HepG2 (cell line): ENCODE measurements at regions not wholly inside any gene's neighbourhood (a gene's known extent, or its start where the extent isn't known, plus 50 kb on each side); places are given as distances from the start of the nearest gene placed in this dataset.
A peak's percentile ranks its signal among the peaks of the same experiment; 100 is the strongest.

Source experiments
- ATAC-seq: fragments of 200-7000 bp; cut with Tn5 transposase; 3 replicates; pipeline ENCODE4 v1.9.1; 2020; ENCODE audit warnings: mild to moderate bottlenecking, moderate library complexity
- BruUV-seq: library from RNA; stranded (reverse); fragments of 400-500 nt; replicated peaks from 2 replicates; lab custom pipeline; 2021; lab: Mats Ljungman, UMichigan
- CTCF ChIA-PET: fragments of 300-600 bp; formaldehyde crosslinking; extraction: SDS; loops from one replicate; lab custom pipeline; 2021; ENCODE audit warnings: low total read pairs, inconsistent platforms, low intra/inter-chr PET ratio; lab: Yijun Ruan, JAX
- POLR2A ChIA-PET: fragments of 350-600 bp; sonication (Branson Sonifier 250); formaldehyde crosslinking; loops from one replicate; lab custom pipeline; 2020; ENCODE audit warnings: antibody characterized with exemption, inconsistent platforms; lab: Yijun Ruan, JAX
- DNase-seq: peaks from one replicate; pipeline ENCODE4 v3.0.0-alpha.2; 2015; ENCODE audit warnings: low spot score
- FAIRE-seq: peaks from 3 replicates; lab custom pipeline; 2011; peaks lifted over from hg19 to GRCh38; lab: Jason Lieb, UNC
- H2AFZ ChIP-seq: one replicate; pipeline ENCODE4 v1.6.1; 2011; ENCODE audit warnings: low read length, inconsistent platforms
- H3K27ac ChIP-seq: fragments of 300-600 bp; 3 replicates; pipeline ENCODE4 v1.8.0; 2011; ENCODE audit warnings: mixed run types, mild to moderate bottlenecking, mixed read lengths, low read length, inconsistent platforms; ENCODE audit not compliant: insufficient read depth; ENCODE audit errors: extremely low read length
- H3K27me3 ChIP-seq, 2 experiments: fragments of 200-600 bp in 1 of 2; 2 replicates in 1 of 2; 3 replicates in 1 of 2; pipeline versions ENCODE4 v1.6.0 to v1.8.0; 2011; ENCODE audit warnings: low read length in 2 of 2, mild to moderate bottlenecking in 2 of 2, moderate library complexity in 2 of 2, inconsistent platforms in 1 of 2; ENCODE audit not compliant: insufficient read depth in 2 of 2, control insufficient read depth in 1 of 2
- H3K36me3 ChIP-seq, 2 experiments: fragments of 200-600 bp in 1 of 2; replicated peaks in 1 of 2; 2 replicates in 1 of 2; 3 replicates in 1 of 2; pipeline versions ENCODE4 v1.5.1 to v1.8.0; 2011; ENCODE audit warnings: low read length in 2 of 2, inconsistent platforms in 1 of 2; ENCODE audit not compliant: insufficient read depth in 2 of 2, control insufficient read depth in 1 of 2
- H3K4me1 ChIP-seq: 2 replicates; pipeline ENCODE4 v1.5.1; 2012; ENCODE audit warnings: low read length, inconsistent platforms; ENCODE audit not compliant: insufficient read depth
- H3K4me2 ChIP-seq: 2 replicates; pipeline ENCODE4 v1.6.0; 2011; ENCODE audit warnings: low read depth, low read length, inconsistent platforms
- H3K4me3 ChIP-seq, 3 experiments: fragments of 200-600 bp in 1 of 3; sonication (generic), shearing (Covaris generic) in 1 of 3; replicated peaks in 1 of 3; 2 replicates each; pipeline ENCODE4 v1.5.1; 2011 to 2016; ENCODE audit warnings: low read length in 3 of 3, inconsistent platforms in 2 of 3, low read depth in 2 of 3, mild to moderate bottlenecking in 2 of 3, control low read depth in 1 of 3, mixed read lengths in 1 of 3; ENCODE audit not compliant: insufficient read depth in 1 of 3
- H3K79me2 ChIP-seq: one replicate; pipeline ENCODE4 v1.6.1; 2011; ENCODE audit warnings: low read length, inconsistent platforms; ENCODE audit not compliant: insufficient read depth
- H3K9ac ChIP-seq: 2 replicates; pipeline ENCODE4 v1.6.0; 2011; ENCODE audit warnings: mild to moderate bottlenecking, low read depth, low read length, inconsistent platforms; ENCODE audit not compliant: insufficient read depth
- H3K9me3 ChIP-seq: 2 replicates; pipeline ENCODE4 v1.5.1; 2012; ENCODE audit warnings: mild to moderate bottlenecking, low read length
- H4K20me1 ChIP-seq: 2 replicates; pipeline ENCODE4 v1.6.0; 2011; ENCODE audit warnings: inconsistent platforms, mild to moderate bottlenecking, low read length, moderate library complexity; ENCODE audit not compliant: insufficient read depth
- ATF4 ChIP-seq, 2 experiments: fragments of 450-650 bp in 1 of 2; sonication (generic) in 1 of 2; formaldehyde crosslinking; IDR thresholded peaks; 2 replicates each; pipeline versions ENCODE4 v1.5.0 to v1.8.0; 2020 to 2022; ENCODE audit warnings: mild to moderate bottlenecking in 1 of 2, missing genetic modification reagents in 1 of 2
- CSRNP2 ChIP-seq: sonication (generic); formaldehyde crosslinking; conservative IDR thresholded peaks from 2 replicates; pipeline ENCODE4 v1.8.0; 2022; ENCODE audit warnings: low read depth, missing genetic modification reagents
- CTCF ChIP-seq: sonication (generic); formaldehyde crosslinking; IDR thresholded peaks from 2 replicates; pipeline ENCODE4 v1.5.0; 2020; ENCODE audit warnings: mild to moderate bottlenecking, missing genetic modification reagents, moderate library complexity
- DRAP1 ChIP-seq: IDR thresholded peaks from 2 replicates; pipeline ENCODE4 v1.6.1; 2016; ENCODE audit warnings: missing genetic modification reagents, missing compliant biosample characterization
- E2F2 ChIP-seq: sonication (generic); formaldehyde crosslinking; IDR thresholded peaks from 2 replicates; pipeline ENCODE4 v1.4.0; 2020; ENCODE audit warnings: missing genetic modification reagents, borderline replicate concordance
- E2F5 ChIP-seq: sonication (generic); formaldehyde crosslinking; conservative IDR thresholded peaks from 2 replicates; pipeline ENCODE4 v1.4.0; 2020; ENCODE audit warnings: missing genetic modification reagents
- KAT2B ChIP-seq: fragments of 150-350 bp; IDR thresholded peaks from 2 replicates; pipeline ENCODE4 v1.6.1; 2014; ENCODE audit warnings: low read depth, low read length, borderline replicate concordance
- KDM4B ChIP-seq: sonication (generic); formaldehyde crosslinking; IDR thresholded peaks from 2 replicates; pipeline ENCODE4 v1.4.0; 2020; ENCODE audit warnings: missing genetic modification reagents
- RAD21 ChIP-seq: fragments of 450-650 bp; formaldehyde crosslinking; IDR thresholded peaks from 2 replicates; pipeline ENCODE4 v1.5.0; 2020; ENCODE audit warnings: mild to moderate bottlenecking
- SALL2 ChIP-seq: sonication (generic); formaldehyde crosslinking; IDR thresholded peaks from 2 replicates; pipeline ENCODE4 v1.8.1; 2023; ENCODE audit warnings: mild to moderate bottlenecking, missing genetic modification reagents, inconsistent platforms
- SMC3 ChIP-seq: IDR thresholded peaks from 2 replicates; pipeline ENCODE4 v1.6.1; 2011; ENCODE audit warnings: low read length, improper control_type of control experiment
- SOX6 ChIP-seq, 2 experiments: fragments of 450-650 bp in 1 of 2; sonication (generic) in 1 of 2; formaldehyde crosslinking in 1 of 2; IDR thresholded peaks; 2 replicates each; pipeline versions ENCODE4 v1.4.0 to v1.6.1; 2017 to 2020; ENCODE audit warnings: antibody characterized with exemption in 1 of 2, mild to moderate bottlenecking in 1 of 2, missing genetic modification reagents in 1 of 2
- TMF1 ChIP-seq: sonication (generic); formaldehyde crosslinking; IDR thresholded peaks from 2 replicates; pipeline ENCODE4 v1.8.1; 2022; ENCODE audit warnings: low read depth, missing genetic modification reagents
- ZNF12 ChIP-seq: sonication (generic); formaldehyde crosslinking; IDR thresholded peaks from 2 replicates; pipeline ENCODE4 v1.5.0; 2020; ENCODE audit warnings: missing genetic modification reagents
- ZNF362 ChIP-seq: sonication (generic); formaldehyde crosslinking; IDR thresholded peaks from 2 replicates; pipeline ENCODE4 v1.4.0; 2020; ENCODE audit warnings: missing genetic modification reagents, mild to moderate bottlenecking, borderline replicate concordance
- WGBS: methylation state at CpG from one replicate; pipeline ENCODE4 v1.1.6; 2017; ENCODE audit warnings: low lambda C conversion rate; 5-methylcytosine and 5-hydroxymethylcytosine counted together
- in situ Hi-C: cut with HindIII; loops from 2 replicates; pipeline ENCODE4 v1.10.0; 2017; ENCODE audit warnings: low pct_unique_long_range_greater_than_20kb; ENCODE audit not compliant: extremely low pct_ligation_motif_present
- intact Hi-C: fragments of 100-400 bp; cut with micrococcal nuclease; formaldehyde crosslinking; loops from one replicate; pipeline ENCODE4 v1.10.0; 2022; ENCODE audit not compliant: unreplicated experiment

GRCh38 chr5:147098233-147098790, 136.5 kb upstream of the STK32A start:
- H3K4me1 ChIP-seq = 0 out of 2 replicates have a peak, but pooled peaks cover 6% of the 10 kb centered on the region
- no peak overlapping the region for H3K9ac ChIP-seq
- peak; percentile 61 for ATAC-seq
- POLR2A ChIA-PET = interaction anchor here (1.2 to 1.4 kb wide), 2 partner anchors 71 to 90 kb away, joined by 3 to 7 read pairs; no protein-coding TSS in a partner anchor
- in situ Hi-C loops = loop anchor here (5.0 kb wide), 1 partner anchor 89 kb away; no protein-coding TSS in a partner anchor
- DNase-seq = peak; percentile 33
- no peak overlapping the region for H3K27ac ChIP-seq
- no peaks in the 10 kb centered on the region for H3K9me3 ChIP-seq
- no TSS peak for BruUV-seq
- no peaks in the 10 kb centered on the region for H3K27me3 ChIP-seq
- no peaks in the 10 kb centered on the region for H4K20me1 ChIP-seq
- peak overlapping the region; percentile 9 for H2AFZ ChIP-seq
- CTCF ChIA-PET = interaction anchor here (3.3 kb wide), 1 partner anchor 90 kb away, joined by 63 read pairs; no protein-coding TSS in a partner anchor
- whole genome bisulfite sequencing = 17% methylated on average over 5 of the region's 5 CpGs
- intact Hi-C loops = loop anchor here (1.0 kb wide), 1 partner anchor 90 kb away; no protein-coding TSS in a partner anchor
- H3K4me3 ChIP-seq = no peak overlapping the region
- peak overlapping the region; percentile 36; the same call in 1 of the 2 replicates for H3K4me2 ChIP-seq
- FAIRE-seq = no peak
- no peaks in the 10 kb centered on the region for H3K79me2 ChIP-seq
- no peaks in the 10 kb centered on the region for H3K36me3 ChIP-seq
- TF ChIP-seq KDM4B (CRISPR knock-in tag) = no peak
- TF ChIP-seq RAD21 (CRISPR knock-in tag) = peak; percentile 62
- TF ChIP-seq KAT2B = no peak
- TF ChIP-seq ZNF362 (CRISPR knock-in tag) = peak; percentile 45; the same call in 1 of the 2 replicates
- no peak for TF ChIP-seq CSRNP2 (CRISPR knock-in tag)
- TF ChIP-seq E2F2 (CRISPR knock-in tag) = no peak
- TF ChIP-seq TMF1 (CRISPR knock-in tag) = no peak
- peak; percentile 62 for TF ChIP-seq CTCF (CRISPR knock-in tag)
- no peak for TF ChIP-seq ATF4 (CRISPR knock-in tag; IDR thresholded peaks at IDR 0.05)
- TF ChIP-seq SMC3 = peak; percentile 86
- TF ChIP-seq E2F5 = no peak
- no peak for TF ChIP-seq SOX6 (IDR thresholded peaks at IDR 0.05)
- TF ChIP-seq SOX6 (CRISPR knock-in tag; IDR thresholded peaks at IDR 0.05) = 0 out of 2 replicates have a peak, but pooled peaks have one; percentile 13
- TF ChIP-seq DRAP1 (CRISPR knock-in tag) = no peak
- no peak for TF ChIP-seq SALL2 (CRISPR knock-in tag)
- no peak for TF ChIP-seq ZNF12 (CRISPR knock-in tag)
